HFFc6 (cell line): ENCODE measurements at regions not wholly inside any gene's neighbourhood (a gene's known extent, or its start where the extent isn't known, plus 50 kb on each side); places are given as distances from the start of the nearest gene placed in this dataset.

Experiments
- DNase-seq: peaks from one replicate; pipeline ENCODE4 v3.0.0-alpha.2; 2018
- H3K27ac Mint-ChIP-seq: 2 replicates; pipeline ENCODE4 v1.8.0; 2020; ENCODE audit warnings: mild to moderate bottlenecking, mixed read lengths
- H3K27me3 Mint-ChIP-seq: 2 replicates; pipeline ENCODE4 v1.8.0; 2021; ENCODE audit warnings: mild to moderate bottlenecking, moderate library complexity, mixed read lengths; ENCODE audit not compliant: insufficient read depth
- H3K36me3 Mint-ChIP-seq: 2 replicates; pipeline ENCODE4 v1.8.0; 2021; ENCODE audit warnings: low read depth, mixed read lengths
- H3K4me1 Mint-ChIP-seq: 2 replicates; pipeline ENCODE4 v1.8.0; 2020; ENCODE audit warnings: low read depth, mixed read lengths
- H3K4me3 Mint-ChIP-seq: 2 replicates; pipeline ENCODE4 v1.8.0; 2020; ENCODE audit warnings: mild to moderate bottlenecking, moderate library complexity, mixed read lengths
- H3K9me3 Mint-ChIP-seq: 2 replicates; pipeline ENCODE4 v1.8.0; 2020; ENCODE audit warnings: mild to moderate bottlenecking, mixed read lengths
- CTCF ChIP-seq: fragments of 200-600 bp; sonication (generic); IDR thresholded peaks from 2 replicates; pipeline ENCODE4 v1.5.0; 2021; ENCODE audit warnings: antibody characterized with exemption, mild to moderate bottlenecking

GRCh38 chr4:162732876-162733275, 433.8 kb downstream of the NAF1 start:
- Mint-ChIP-seq H3K27ac (no peak overlapping the region), H3K36me3 (no peaks in the 10 kb centered on the region), H3K9me3 (peaks cover 9% of the 10 kb centered on the region; the same call in 1 of the 2 replicates), H3K27me3 (no peaks in the 10 kb centered on the region), H3K4me1 (no peaks in the 10 kb centered on the region), H3K4me3 (no peak overlapping the region)
- no peak for DNase-seq
- no peak for TF ChIP-seq CTCF

GRCh38 chr4:162727766-162728165, 438.9 kb downstream of the NAF1 start:
- DNase-seq, result no peak
- no peaks in the 10 kb centered on the region for H3K4me1 Mint-ChIP-seq
- H3K27me3 Mint-ChIP-seq, result no peaks in the 10 kb centered on the region
- H3K4me3 Mint-ChIP-seq, result no peak overlapping the region
- no peak for TF ChIP-seq CTCF
- H3K9me3 Mint-ChIP-seq, result peaks cover 11% of the 10 kb centered on the region
- H3K36me3 Mint-ChIP-seq, result no peaks in the 10 kb centered on the region
- H3K27ac Mint-ChIP-seq, result no peak overlapping the region

GRCh38 chr4:162727232-162727631, 439.5 kb downstream of the NAF1 start:
- no peak for TF ChIP-seq CTCF
- Mint-ChIP-seq H3K4me3 (no peak overlapping the region), H3K4me1 (no peaks in the 10 kb centered on the region), H3K27ac (no peak overlapping the region), H3K9me3 (peaks cover 10% of the 10 kb centered on the region), H3K36me3 (no peaks in the 10 kb centered on the region), H3K27me3 (no peaks in the 10 kb centered on the region)
- DNase-seq, result no peak

GRCh38 chr4:162715401-162715800, 451.3 kb downstream of the NAF1 start:
- peaks cover 45% of the 10 kb centered on the region for H3K9me3 Mint-ChIP-seq
- H3K27ac Mint-ChIP-seq, result no peak overlapping the region
- no peak for TF ChIP-seq CTCF
- DNase-seq, result no peak
- H3K27me3 Mint-ChIP-seq, result no peaks in the 10 kb centered on the region; the same call in 1 of the 2 replicates
- no peak overlapping the region for H3K4me3 Mint-ChIP-seq
- no peaks in the 10 kb centered on the region for H3K4me1 Mint-ChIP-seq
- H3K36me3 Mint-ChIP-seq, result no peaks in the 10 kb centered on the region

GRCh38 chr4:162707962-162708361, 458.7 kb downstream of the NAF1 start:
- H3K4me3 Mint-ChIP-seq, result no peak overlapping the region
- H3K9me3 Mint-ChIP-seq, result peaks cover 49% of the 10 kb centered on the region
- H3K27me3 Mint-ChIP-seq, result no peaks in the 10 kb centered on the region; the same call in none of the 2 replicates
- H3K27ac Mint-ChIP-seq, result no peak overlapping the region
- TF ChIP-seq CTCF, result no peak
- no peak for DNase-seq
- no peaks in the 10 kb centered on the region for H3K4me1 Mint-ChIP-seq
- no peaks in the 10 kb centered on the region for H3K36me3 Mint-ChIP-seq

- DNase-seq, result no peak
- Mint-ChIP-seq H3K4me3 (no peak overlapping the region), H3K27ac (no peak overlapping the region), H3K27me3 (no peaks in the 10 kb centered on the region; the same call in none of the 2 replicates), H3K9me3 (peaks cover 41% of the 10 kb centered on the region), H3K36me3 (no peaks in the 10 kb centered on the region), H3K4me1 (no peaks in the 10 kb centered on the region)
- no peak for TF ChIP-seq CTCF
These were observed 460.1 kb downstream of the NAF1 start for GRCh38 chr4:162706632-162707031.
